AG09319 (cell line): ENCODE measurements at regions not wholly inside any gene's neighbourhood (a gene's known extent, or its start where the extent isn't known, plus 50 kb on each side); places are given as distances from the start of the nearest gene placed in this dataset.
"Not testable (repeated sequence)": the region's sequence is repeated elsewhere in the genome, so short reads cannot be mapped to it uniquely, and the experiment has no call there.

Experiments used
- DNase-seq: peaks from one replicate; pipeline ENCODE4 v3.0.0-alpha.2; 2010; ENCODE audit warnings: low read depth; ENCODE audit errors: extremely low read depth
- TF ChIP-seq, protein P1 (sequence below): IDR thresholded peaks from 2 replicates; pipeline ENCODE4 v1.5.1; 2011; ENCODE audit warnings: low read depth, mild to moderate bottlenecking, inconsistent platforms, low read length, moderate library complexity

DNA sequence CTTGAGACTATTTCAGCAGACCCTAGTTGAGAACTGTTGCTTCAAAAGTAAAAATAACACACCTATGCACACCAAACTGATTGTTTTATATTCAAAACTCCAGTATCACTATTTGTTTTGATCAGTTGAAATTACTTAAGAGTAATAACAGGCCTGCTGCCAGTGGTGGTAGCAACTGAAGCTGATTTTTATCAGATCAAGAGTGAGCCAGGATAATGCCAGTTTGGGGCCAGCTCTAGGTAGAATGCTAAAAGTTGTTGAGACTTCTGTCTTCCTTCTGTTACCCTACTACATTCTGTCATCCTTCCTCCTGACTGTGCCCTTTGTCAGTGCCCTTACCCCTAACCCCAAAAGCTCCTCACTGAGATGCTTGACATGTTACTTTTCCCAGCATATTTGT is 228.7 kb upstream of the SPRY1 start:
- TF ChIP-seq, protein P1, sequence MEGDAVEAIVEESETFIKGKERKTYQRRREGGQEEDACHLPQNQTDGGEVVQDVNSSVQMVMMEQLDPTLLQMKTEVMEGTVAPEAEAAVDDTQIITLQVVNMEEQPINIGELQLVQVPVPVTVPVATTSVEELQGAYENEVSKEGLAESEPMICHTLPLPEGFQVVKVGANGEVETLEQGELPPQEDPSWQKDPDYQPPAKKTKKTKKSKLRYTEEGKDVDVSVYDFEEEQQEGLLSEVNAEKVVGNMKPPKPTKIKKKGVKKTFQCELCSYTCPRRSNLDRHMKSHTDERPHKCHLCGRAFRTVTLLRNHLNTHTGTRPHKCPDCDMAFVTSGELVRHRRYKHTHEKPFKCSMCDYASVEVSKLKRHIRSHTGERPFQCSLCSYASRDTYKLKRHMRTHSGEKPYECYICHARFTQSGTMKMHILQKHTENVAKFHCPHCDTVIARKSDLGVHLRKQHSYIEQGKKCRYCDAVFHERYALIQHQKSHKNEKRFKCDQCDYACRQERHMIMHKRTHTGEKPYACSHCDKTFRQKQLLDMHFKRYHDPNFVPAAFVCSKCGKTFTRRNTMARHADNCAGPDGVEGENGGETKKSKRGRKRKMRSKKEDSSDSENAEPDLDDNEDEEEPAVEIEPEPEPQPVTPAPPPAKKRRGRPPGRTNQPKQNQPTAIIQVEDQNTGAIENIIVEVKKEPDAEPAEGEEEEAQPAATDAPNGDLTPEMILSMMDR, result no peak
- DNase-seq, result no peak

- TF ChIP-seq, protein P1, result no peak
- DNase-seq, result no peak
Measured at GRCh38 chr4:123168812-123169211, 227.8 kb upstream of the SPRY1 start.

- TF ChIP-seq, protein P1, result no peak
- no peak for DNase-seq
Measured at GRCh38 chr4:123170843-123171242, 225.8 kb upstream of the SPRY1 start.

DNA sequence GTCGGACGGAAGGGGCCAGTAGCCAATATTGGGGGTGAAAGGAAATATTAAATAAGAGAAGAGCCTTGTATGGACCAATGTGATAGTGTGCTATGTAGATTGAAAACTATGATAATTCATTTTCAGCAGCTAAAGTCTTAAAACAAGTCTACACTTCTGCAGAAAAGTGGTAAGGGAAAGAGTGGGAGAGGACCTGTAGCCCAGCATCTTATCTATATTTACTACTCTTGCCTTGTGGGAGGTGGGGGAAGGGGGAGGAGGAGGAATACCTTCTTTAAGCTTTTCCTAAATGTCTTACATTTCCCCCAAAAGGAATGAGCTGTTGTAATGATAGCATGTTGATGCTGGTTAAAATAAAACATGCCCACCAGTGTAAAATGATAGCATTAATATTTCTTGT is 220.0 kb upstream of the SPRY1 start:
- TF ChIP-seq, protein P1, result no peak
- DNase-seq, result no peak

DNA sequence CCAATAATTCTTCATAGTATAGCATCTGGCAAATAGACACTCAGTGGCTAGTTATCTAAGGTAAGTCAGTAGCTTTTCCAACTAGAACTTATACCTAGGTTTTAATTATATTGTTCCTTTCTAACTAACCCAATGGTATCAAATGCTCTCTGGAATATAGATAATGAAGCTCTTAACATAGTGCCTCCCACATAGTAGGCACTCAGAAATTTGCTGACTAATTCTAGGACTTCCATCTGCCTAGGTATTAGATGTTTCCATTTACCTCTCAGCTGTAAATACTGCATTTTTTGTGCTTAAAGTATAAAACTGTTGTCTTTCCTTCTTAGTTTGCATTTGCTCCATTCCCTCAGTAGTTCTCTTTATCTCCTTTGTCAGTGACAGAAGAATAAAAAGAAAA is 214.3 kb upstream of the SPRY1 start:
- TF ChIP-seq, protein P1, result no peak
- no peak for DNase-seq

DNA sequence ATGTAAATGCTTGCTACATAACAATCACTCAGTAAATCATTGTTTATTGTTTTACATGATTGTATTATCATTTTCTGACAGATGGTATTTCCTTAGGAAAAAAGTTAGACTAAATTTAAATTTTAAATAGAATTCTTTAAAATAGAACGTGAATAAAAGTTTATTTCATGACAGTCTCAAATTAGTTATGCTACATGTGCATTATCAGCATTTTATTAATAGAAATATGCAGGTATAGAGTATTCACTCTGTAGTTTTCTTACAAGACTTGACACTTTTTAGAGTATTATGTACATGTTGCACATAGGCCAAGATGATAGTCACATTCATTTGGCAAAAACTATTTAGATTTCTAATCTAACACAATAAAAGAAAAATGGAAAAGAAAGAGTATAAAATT is 213.3 kb upstream of the SPRY1 start:
- no peak for DNase-seq
- TF ChIP-seq, protein P1, result no peak

- DNase-seq, result not testable (repeated sequence)
Measured at GRCh38 chr4:123183754-123184153, 212.8 kb upstream of the SPRY1 start.

DNA sequence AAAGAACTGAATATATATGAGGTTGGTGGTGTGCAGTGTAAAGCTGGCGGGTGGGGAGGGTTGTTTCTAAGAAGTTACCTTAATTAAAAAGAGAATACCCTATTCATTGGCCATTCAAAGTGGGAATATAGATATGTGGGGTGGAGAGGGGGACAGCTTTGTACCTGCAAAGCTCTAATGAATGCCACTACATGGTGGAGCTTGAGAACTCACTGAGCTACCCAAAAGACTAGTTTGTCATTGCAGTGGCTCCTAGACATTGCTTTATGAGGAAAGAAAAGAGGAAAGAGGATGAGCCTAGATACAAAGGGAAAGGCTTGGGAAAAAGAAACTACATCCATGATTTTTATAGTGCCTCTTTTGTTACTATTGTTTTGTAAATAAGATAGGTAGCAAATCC is 209.9 kb upstream of the SPRY1 start:
- TF ChIP-seq, protein P1, result no peak
- no peak for DNase-seq
